Thyroid gland (tissue), 4 donors: ENCODE measurements at regions not wholly inside any gene's neighbourhood (a gene's known extent, or its start where the extent isn't known, plus 50 kb on each side); places are given as distances from the start of the nearest gene placed in this dataset.

Experiments used
- CTCF ChIP-seq, 6 experiments: fragments of 200-600 bp in 3 of 6; fragments of 450-650 bp in 3 of 6; sonication (generic) in 3 of 6; IDR thresholded peaks; one replicate each; pipeline ENCODE4 v1.5.1; 2016 to 2019; ENCODE audit warnings: antibody characterized with exemption in 6 of 6, mild to moderate bottlenecking in 2 of 6, inconsistent platforms in 1 of 6, moderate library complexity in 1 of 6
- POLR2A ChIP-seq, 2 donors: fragments of 450-650 bp; IDR thresholded peaks; one replicate each; pipeline ENCODE4 v1.6.1; 2017; ENCODE audit warnings: antibody characterized with exemption in 2 of 2, mild to moderate bottlenecking in 2 of 2, moderate library complexity in 1 of 2

GRCh38 chr1:185478877-185479276 lies 161.8 kb upstream of the IVNS1ABP start:
- TF ChIP-seq CTCF (IDR thresholded peaks at IDR 0.05) = no peak
- TF ChIP-seq POLR2A (IDR thresholded peaks at IDR 0.05) = no peak
